Nephron progenitor cell (in vitro differentiated cells): ENCODE measurements at regions not wholly inside any gene's neighbourhood (a gene's known extent, or its start where the extent isn't known, plus 50 kb on each side); places are given as distances from the start of the nearest gene placed in this dataset.

Experiments
- DNase-seq: peaks from one replicate; pipeline ENCODE4 v3.0.0; 2021
- H3K27ac Mint-ChIP-seq: 2 replicates; pipeline ENCODE4 v1.8.0; 2021; ENCODE audit warnings: mild to moderate bottlenecking, moderate library complexity, mixed read lengths
- H3K27me3 Mint-ChIP-seq: 2 replicates; pipeline ENCODE4 v1.8.0; 2021; ENCODE audit warnings: mild to moderate bottlenecking, low read depth, mixed read lengths; ENCODE audit not compliant: poor library complexity
- H3K36me3 Mint-ChIP-seq: 2 replicates; pipeline ENCODE4 v1.8.0; 2021; ENCODE audit warnings: low read depth, mixed read lengths
- H3K4me1 Mint-ChIP-seq: 2 replicates; pipeline ENCODE4 v1.8.0; 2021; ENCODE audit warnings: mixed read lengths
- H3K4me3 Mint-ChIP-seq: 2 replicates; pipeline ENCODE4 v1.8.0; 2021; ENCODE audit warnings: mild to moderate bottlenecking, moderate library complexity, mixed read lengths
- H3K9me3 Mint-ChIP-seq: 2 replicates; pipeline ENCODE4 v1.8.0; 2021; ENCODE audit warnings: mild to moderate bottlenecking, moderate library complexity, mixed read lengths
- CTCF ChIP-seq: fragments of 200-600 bp; sonication (generic); IDR thresholded peaks from 2 replicates; pipeline ENCODE4 v1.5.0; 2021; ENCODE audit warnings: antibody characterized with exemption

- Mint-ChIP-seq H3K4me3 (no peak overlapping the region), H3K9me3 (peaks cover 58% of the 10 kb centered on the region), H3K4me1 (no peaks in the 10 kb centered on the region), H3K27me3 (peaks cover 4% of the 10 kb centered on the region), H3K27ac (no peak overlapping the region), H3K36me3 (peaks cover 18% of the 10 kb centered on the region)
- no peak for DNase-seq
- no peak for TF ChIP-seq CTCF
Observed at GRCh38 chr10:6356280-6356793, 153.6 kb downstream of the PFKFB3 start.

GRCh38 chr10:6361869-6362268 lies 159.1 kb downstream of the PFKFB3 start:
- H3K27ac Mint-ChIP-seq = no peak overlapping the region
- DNase-seq = no peak
- H3K36me3 Mint-ChIP-seq = peaks cover 15% of the 10 kb centered on the region
- peaks cover 5% of the 10 kb centered on the region for H3K27me3 Mint-ChIP-seq
- no peak overlapping the region for H3K4me3 Mint-ChIP-seq
- H3K9me3 Mint-ChIP-seq = peaks cover 34% of the 10 kb centered on the region
- no peak for TF ChIP-seq CTCF
- no peaks in the 10 kb centered on the region for H3K4me1 Mint-ChIP-seq

GRCh38 chr10:6362879-6363278 lies 160.1 kb downstream of the PFKFB3 start:
- Mint-ChIP-seq H3K27me3 (peaks cover 7% of the 10 kb centered on the region), H3K4me1 (no peaks in the 10 kb centered on the region), H3K9me3 (peaks cover 28% of the 10 kb centered on the region), H3K4me3 (no peak overlapping the region), H3K36me3 (peaks cover 15% of the 10 kb centered on the region), H3K27ac (no peak overlapping the region)
- TF ChIP-seq CTCF = no peak
- no peak for DNase-seq

- Mint-ChIP-seq H3K27me3 (peaks cover 10% of the 10 kb centered on the region), H3K4me1 (no peaks in the 10 kb centered on the region), H3K9me3 (peaks cover 22% of the 10 kb centered on the region), H3K36me3 (peaks cover 12% of the 10 kb centered on the region), H3K27ac (no peak overlapping the region), H3K4me3 (no peak overlapping the region)
- no peak for DNase-seq
- TF ChIP-seq CTCF = no peak
Observed at GRCh38 chr10:6363511-6363910, 160.8 kb downstream of the PFKFB3 start.

GRCh38 chr10:6364283-6364682 lies 161.6 kb downstream of the PFKFB3 start:
- Mint-ChIP-seq H3K36me3 (peaks cover 9% of the 10 kb centered on the region), H3K27ac (no peak overlapping the region), H3K4me3 (no peak overlapping the region), H3K4me1 (no peaks in the 10 kb centered on the region), H3K9me3 (peaks cover 17% of the 10 kb centered on the region), H3K27me3 (peaks cover 10% of the 10 kb centered on the region)
- DNase-seq = no peak
- no peak for TF ChIP-seq CTCF

- no peaks in the 10 kb centered on the region for H3K4me1 Mint-ChIP-seq
- H3K4me3 Mint-ChIP-seq = no peak overlapping the region
- H3K36me3 Mint-ChIP-seq = peaks cover 9% of the 10 kb centered on the region
- H3K27me3 Mint-ChIP-seq = peaks cover 10% of the 10 kb centered on the region
- no peak for DNase-seq
- no peak overlapping the region for H3K27ac Mint-ChIP-seq
- peaks cover 13% of the 10 kb centered on the region for H3K9me3 Mint-ChIP-seq
- no peak for TF ChIP-seq CTCF
Observed at GRCh38 chr10:6364893-6365292, 162.2 kb downstream of the PFKFB3 start.
